ENCODE measurements at regions not wholly inside any gene's neighbourhood (a gene's known extent, or its start where the extent isn't known, plus 50 kb on each side); places are given as distances from the start of the nearest gene placed in this dataset.

GRCh38 chr5:38101897-38102296 lies 156.5 kb upstream of the EGFLAM start:
- no peak for DNase-seq (ENCODE audit: low read depth)

- DNase-seq (ENCODE audit: low read depth): no peak
These were observed 158.9 kb upstream of the EGFLAM start for GRCh38 chr5:38099205-38100168.

- no peak for DNase-seq (ENCODE audit: low read depth)
These were observed 163.5 kb upstream of the EGFLAM start for GRCh38 chr5:38094889-38095288.

- DNase-seq (ENCODE audit: low read depth): no peak
These were observed 164.5 kb upstream of the EGFLAM start for GRCh38 chr5:38093855-38094254.

GRCh38 chr5:38086777-38087176 lies 171.6 kb upstream of the EGFLAM start:
- DNase-seq (ENCODE audit: low read depth): no peak

DNA sequence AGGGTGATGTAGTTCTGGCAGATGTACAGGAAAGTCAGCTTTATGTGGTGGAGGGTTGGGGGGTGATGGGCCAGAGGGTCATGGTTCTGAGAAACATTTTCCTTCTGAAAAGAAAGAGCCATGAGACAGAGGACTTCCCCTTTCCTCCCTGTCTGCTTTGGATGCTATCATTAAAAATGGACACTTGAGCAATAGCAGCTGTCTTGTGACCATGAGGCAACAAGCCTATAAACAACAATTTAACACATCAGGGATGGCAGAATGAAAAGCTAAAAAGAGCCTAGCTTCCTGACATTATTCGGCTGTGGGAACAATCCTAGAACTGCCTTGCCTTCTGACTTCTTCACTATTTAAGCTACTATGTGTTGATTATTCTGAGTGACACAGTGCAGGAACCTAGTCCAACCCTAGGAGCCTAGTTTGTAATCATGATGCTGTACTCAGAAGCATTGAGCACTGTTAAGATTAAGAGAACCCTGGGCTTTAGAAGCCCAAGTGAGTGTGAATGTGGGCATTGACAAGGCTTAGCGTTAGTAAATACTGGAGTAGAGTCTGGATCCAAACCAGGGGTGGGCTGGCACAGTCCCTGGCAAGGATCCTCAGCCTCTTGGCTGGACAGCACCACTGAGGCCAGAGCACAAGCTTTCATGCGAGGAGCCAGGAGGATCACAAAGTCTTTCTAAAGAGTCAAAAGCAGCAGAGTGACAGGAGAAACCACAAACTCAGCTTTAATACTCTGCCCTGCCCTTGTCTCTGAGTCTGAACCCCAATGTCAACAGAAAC lies 178.5 kb upstream of the EGFLAM start:
- no peak for DNase-seq (ENCODE audit: low read depth)

DNA sequence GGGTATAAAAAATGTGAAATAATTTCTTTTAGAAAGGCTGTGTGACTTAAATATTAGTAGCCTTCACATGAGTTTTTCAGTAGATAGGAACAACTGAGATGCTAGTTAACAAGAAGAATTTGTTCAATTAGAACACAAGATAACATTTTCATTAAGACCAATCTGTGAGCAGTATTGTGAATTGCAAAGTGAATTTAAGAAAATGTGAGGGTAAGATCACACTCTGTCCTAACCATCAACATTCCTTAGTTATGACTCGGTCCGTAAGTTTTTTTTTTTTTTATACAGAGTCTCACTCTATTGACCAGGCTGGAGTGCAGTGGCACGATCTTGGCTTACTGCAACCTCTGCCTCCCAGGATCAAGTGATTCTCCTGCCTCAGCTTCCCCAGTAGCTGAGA lies 180.2 kb upstream of the EGFLAM start:
- DNase-seq (ENCODE audit: low read depth): peak; percentile 22

GRCh38 chr5:38077652-38078051 lies 180.7 kb upstream of the EGFLAM start:
- no peak for DNase-seq (ENCODE audit: low read depth)

GRCh38 chr5:38071831-38072694 lies 186.3 kb upstream of the EGFLAM start:
- no peak for DNase-seq (ENCODE audit: low read depth)

DNA sequence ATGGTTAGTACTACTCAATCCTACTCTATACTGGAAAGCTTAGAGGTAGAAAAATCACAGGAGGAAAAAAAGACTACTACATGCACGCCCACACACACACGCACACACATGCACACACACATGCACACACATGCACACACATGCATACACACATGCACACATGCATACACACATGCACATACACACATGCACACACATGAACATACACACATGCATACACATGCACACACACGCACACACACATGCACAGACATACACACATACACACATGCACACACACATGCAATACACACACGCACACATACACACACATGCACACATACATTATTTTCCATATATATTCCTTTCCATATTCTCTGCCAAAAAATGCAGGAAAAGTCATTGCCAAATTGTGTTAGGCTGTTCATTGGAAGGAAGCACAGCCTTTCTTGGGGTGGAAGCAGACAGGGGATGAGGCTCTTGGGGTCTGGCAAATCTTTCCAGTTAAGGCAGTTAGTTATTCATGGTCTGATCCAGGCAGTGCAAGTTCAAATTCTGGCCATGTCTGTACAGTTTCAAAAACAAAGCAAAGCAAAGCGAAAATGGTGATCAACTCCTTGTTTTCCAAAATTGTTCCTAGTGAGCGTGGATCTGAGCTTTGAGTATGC lies 187.9 kb upstream of the EGFLAM start:
- DNase-seq (ENCODE audit: low read depth): no peak

DNA sequence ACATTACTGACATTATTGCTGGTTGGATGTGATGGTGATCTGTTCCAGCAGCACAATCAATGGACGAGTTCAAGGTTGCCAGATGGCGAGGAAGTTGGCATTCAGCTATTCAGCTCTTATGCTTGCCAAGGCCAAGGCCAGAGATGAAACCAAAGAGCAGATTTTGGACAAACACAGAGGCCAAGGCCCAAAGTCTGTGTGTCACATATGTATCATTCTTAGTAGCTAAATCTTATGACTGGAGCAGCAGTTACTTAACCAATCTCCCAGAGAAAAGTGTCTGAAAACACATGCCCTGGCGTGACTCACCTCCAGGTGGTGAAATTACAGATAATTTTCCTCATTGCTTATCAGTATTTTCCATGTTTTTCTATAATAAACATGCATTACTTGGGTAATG lies 189.0 kb upstream of the EGFLAM start:
- DNase-seq (ENCODE audit: low read depth): no peak

DNA sequence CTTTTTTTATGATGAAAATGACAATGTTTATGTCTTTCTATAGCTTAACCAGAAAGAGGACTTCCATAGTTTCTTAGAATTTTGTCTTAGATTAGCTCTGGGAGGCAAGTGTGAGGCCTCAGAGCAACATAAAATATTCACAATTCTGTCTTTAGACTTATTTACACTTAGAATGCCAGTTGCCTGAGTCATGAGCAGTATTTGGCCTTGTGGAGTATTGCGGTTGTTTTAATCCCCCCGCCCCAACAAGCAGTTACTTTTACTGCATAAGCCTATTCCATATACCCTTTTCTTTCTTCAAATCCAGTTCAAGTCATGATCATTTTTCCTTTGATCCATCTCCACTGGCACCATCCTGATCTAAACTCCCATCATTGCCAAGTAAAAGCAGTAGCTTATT lies 198.0 kb upstream of the EGFLAM start:
- DNase-seq (ENCODE audit: low read depth): peak; percentile 50

GRCh38 chr5:38059876-38060275 lies 198.5 kb upstream of the EGFLAM start:
- DNase-seq (ENCODE audit: low read depth): no peak

DNA sequence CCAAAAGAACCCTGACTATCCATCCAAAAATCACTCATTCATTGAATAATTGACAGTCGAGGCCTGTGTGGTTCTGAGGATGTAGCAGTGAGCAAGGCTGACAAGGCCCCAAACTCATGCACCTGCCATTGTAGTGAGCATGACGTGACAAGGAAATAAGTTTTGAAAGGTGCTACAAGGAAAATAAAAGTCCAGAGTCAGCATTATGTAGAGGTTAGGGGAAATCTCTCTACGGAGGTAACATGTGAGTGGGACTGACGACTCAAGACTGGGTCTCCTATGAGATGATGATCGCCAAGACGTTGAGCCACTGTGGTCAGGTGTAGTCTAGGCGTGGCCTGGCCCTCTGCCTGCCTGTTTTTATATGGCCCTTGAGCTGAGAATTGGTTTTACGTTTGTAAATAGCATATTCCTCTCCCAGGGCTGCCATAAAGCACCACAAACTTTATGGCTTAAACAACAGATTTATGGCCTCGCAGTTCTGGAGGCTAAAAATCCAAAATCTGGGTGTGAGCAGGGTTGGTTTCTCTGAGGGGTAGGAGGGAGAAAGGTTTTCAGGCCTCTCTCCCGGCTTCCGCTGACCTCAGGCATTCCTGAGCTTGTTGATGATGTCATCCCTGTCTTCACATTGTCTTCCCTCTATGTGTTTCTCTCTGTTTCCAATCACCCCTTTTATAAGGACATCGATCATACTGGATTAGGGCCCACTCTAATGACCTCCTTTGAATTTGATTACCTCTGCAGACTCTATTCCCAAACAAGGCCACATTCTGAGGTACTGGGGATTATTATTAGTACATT lies 206.4 kb upstream of the EGFLAM start:
- no peak for DNase-seq (ENCODE audit: low read depth)

DNA sequence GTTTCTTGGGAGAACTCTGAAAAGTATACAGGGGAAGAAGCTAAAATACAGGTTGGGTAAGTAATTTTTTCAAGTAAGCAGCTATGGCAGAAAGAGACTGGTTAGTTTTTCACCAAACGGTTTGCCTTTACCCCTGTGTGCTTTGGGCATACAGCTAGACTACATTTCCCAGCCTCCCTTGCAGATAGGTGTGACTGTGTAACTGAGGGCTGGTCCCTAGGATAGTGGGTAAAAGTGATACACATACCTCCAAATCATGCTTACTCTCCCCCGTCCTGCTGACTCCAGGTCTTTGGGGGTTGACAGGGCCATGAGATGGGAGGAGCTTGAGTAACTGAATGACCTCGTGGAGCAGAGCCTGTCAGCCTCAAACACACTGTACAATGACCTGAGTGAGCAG lies 208.6 kb upstream of the GDNF start:
- DNase-seq (ENCODE audit: low read depth): no peak

GRCh38 chr5:38046103-38046502 lies 206.3 kb upstream of the GDNF start:
- DNase-seq (ENCODE audit: low read depth): no peak

- DNase-seq (ENCODE audit: low read depth): no peak
These were observed 205.6 kb upstream of the GDNF start for GRCh38 chr5:38045446-38045845.

DNA sequence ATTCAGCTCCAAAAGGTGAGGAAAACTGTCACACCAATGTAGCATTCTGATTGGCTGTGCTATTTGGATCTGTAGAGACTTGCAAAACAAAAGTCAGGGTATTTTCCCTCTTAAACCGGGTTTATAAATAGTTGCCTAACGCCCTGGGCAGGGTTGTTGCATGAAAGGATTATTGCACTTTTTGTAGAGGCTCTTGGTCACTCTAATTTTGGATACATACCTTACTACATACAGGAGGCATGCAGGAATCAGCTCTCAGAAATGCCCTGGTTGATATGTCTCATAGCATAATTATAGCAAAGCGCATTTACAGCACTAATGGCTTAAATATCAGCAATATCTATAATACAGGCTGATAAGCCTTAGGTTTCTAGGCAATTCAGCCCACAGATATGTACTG lies 200.0 kb upstream of the GDNF start:
- DNase-seq (ENCODE audit: low read depth): no peak

GRCh38 chr5:38039091-38039490 lies 199.2 kb upstream of the GDNF start:
- no peak for DNase-seq (ENCODE audit: low read depth)

GRCh38 chr5:38036765-38037164 lies 196.9 kb upstream of the GDNF start:
- no peak for DNase-seq (ENCODE audit: low read depth)
